PFSK-1 (cell line): ENCODE measurements at regions not wholly inside any gene's neighbourhood (a gene's known extent, or its start where the extent isn't known, plus 50 kb on each side); places are given as distances from the start of the nearest gene placed in this dataset.

Experiments
- FOXP2 ChIP-seq: optimal IDR thresholded peaks from 2 replicates; pipeline ENCODE3; 2011; ENCODE audit warnings: borderline replicate concordance, control low read depth, inconsistent platforms; ENCODE audit not compliant: insufficient read depth; ENCODE audit errors: extremely low read length, extremely low read depth
- POLR2AphosphoS5 ChIP-seq: IDR thresholded peaks from 2 replicates; pipeline ENCODE4 v1.6.1; 2012; ENCODE audit warnings: low read depth, mild to moderate bottlenecking, control low read depth, low read length, moderate library complexity
- SIN3A ChIP-seq: IDR thresholded peaks from 2 replicates; pipeline ENCODE4 v1.6.1; 2012; ENCODE audit warnings: mild to moderate bottlenecking, low read length, moderate library complexity, borderline replicate concordance; ENCODE audit not compliant: insufficient read depth
- TAF1 ChIP-seq: IDR thresholded peaks from 2 replicates; pipeline ENCODE4 v1.6.1; 2012; ENCODE audit warnings: low read length, control low read depth, borderline replicate concordance; ENCODE audit not compliant: insufficient read depth
- TF ChIP-seq, protein P1 (sequence below), 2 experiments: IDR thresholded peaks; 2 replicates each; pipeline versions ENCODE4 v1.6.1 to v1.8.0; 2011 to 2012; ENCODE audit warnings: low read depth in 2 of 2, low read length in 2 of 2, control low read depth in 1 of 2, inconsistent platforms in 1 of 2, mild to moderate bottlenecking in 1 of 2, moderate library complexity in 1 of 2; ENCODE audit not compliant: insufficient read depth in 1 of 2

- no peak for TF ChIP-seq POLR2AphosphoS5
- TF ChIP-seq, protein P1, sequence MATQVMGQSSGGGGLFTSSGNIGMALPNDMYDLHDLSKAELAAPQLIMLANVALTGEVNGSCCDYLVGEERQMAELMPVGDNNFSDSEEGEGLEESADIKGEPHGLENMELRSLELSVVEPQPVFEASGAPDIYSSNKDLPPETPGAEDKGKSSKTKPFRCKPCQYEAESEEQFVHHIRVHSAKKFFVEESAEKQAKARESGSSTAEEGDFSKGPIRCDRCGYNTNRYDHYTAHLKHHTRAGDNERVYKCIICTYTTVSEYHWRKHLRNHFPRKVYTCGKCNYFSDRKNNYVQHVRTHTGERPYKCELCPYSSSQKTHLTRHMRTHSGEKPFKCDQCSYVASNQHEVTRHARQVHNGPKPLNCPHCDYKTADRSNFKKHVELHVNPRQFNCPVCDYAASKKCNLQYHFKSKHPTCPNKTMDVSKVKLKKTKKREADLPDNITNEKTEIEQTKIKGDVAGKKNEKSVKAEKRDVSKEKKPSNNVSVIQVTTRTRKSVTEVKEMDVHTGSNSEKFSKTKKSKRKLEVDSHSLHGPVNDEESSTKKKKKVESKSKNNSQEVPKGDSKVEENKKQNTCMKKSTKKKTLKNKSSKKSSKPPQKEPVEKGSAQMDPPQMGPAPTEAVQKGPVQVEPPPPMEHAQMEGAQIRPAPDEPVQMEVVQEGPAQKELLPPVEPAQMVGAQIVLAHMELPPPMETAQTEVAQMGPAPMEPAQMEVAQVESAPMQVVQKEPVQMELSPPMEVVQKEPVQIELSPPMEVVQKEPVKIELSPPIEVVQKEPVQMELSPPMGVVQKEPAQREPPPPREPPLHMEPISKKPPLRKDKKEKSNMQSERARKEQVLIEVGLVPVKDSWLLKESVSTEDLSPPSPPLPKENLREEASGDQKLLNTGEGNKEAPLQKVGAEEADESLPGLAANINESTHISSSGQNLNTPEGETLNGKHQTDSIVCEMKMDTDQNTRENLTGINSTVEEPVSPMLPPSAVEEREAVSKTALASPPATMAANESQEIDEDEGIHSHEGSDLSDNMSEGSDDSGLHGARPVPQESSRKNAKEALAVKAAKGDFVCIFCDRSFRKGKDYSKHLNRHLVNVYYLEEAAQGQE (IDR thresholded peaks at IDR 0.05; ENCODE audit: insufficient read depth in 1 of 2, low read depth in 2 of 2, low read length in 2 of 2), result no peak
- no peak for TF ChIP-seq SIN3A
- no peak for TF ChIP-seq TAF1
- no peak for TF ChIP-seq FOXP2
These were observed 516.2 kb upstream of the CA10 start for GRCh38 chr17:52674686-52675085.
